RWPE1 (cell line): ENCODE measurements at regions not wholly inside any gene's neighbourhood (a gene's known extent, or its start where the extent isn't known, plus 50 kb on each side); places are given as distances from the start of the nearest gene placed in this dataset.

ENCODE experiments used
- CTCF ChIA-PET: fragments of 350-600 bp; sonication (Branson Sonifier 250); formaldehyde crosslinking; extraction: SDS; loops from one replicate; lab custom pipeline; 2021; lab: Yijun Ruan, JAX
- POLR2A ChIA-PET: fragments of 400-600 bp; formaldehyde crosslinking; extraction: SDS; loops from one replicate; lab custom pipeline; 2020; ENCODE audit warnings: antibody characterized with exemption; ENCODE audit not compliant: low non-redundant PET; lab: Yijun Ruan, JAX
- DNase-seq: peaks from one replicate; pipeline ENCODE4 v3.0.0; 2012; ENCODE audit warnings: low spot score
- H3K27ac ChIP-seq: fragments of 450-650 bp; 2 replicates; pipeline ENCODE4 v1.5.1; 2017
- CTCF ChIP-seq: fragments of 450-650 bp; conservative IDR thresholded peaks from 2 replicates; pipeline ENCODE4 v1.5.1; 2017; ENCODE audit warnings: low read depth, mild to moderate bottlenecking

- no peak for TF ChIP-seq CTCF
- ChIA-PET POLR2A (no interaction called here), CTCF (no interaction called here)
- DNase-seq: no peak
- H3K27ac ChIP-seq: no peak overlapping the region
Measured at GRCh38 chr14:86619726-86620125, 1089.8 kb downstream of the FLRT2 start.

GRCh38 chr14:86613786-86614185 lies 1083.8 kb downstream of the FLRT2 start:
- H3K27ac ChIP-seq: no peak overlapping the region
- ChIA-PET CTCF (no interaction called here), POLR2A (no interaction called here)
- no peak for DNase-seq
- TF ChIP-seq CTCF: no peak

GRCh38 chr14:86613126-86613525 lies 1083.2 kb downstream of the FLRT2 start:
- ChIA-PET CTCF (no interaction called here), POLR2A (no interaction called here)
- DNase-seq: no peak
- no peak overlapping the region for H3K27ac ChIP-seq
- TF ChIP-seq CTCF: no peak

- no peak overlapping the region for H3K27ac ChIP-seq
- POLR2A ChIA-PET: no interaction called here
- TF ChIP-seq CTCF: no peak
- no peak for DNase-seq
- CTCF ChIA-PET: no interaction called here
Measured at GRCh38 chr14:86604561-86604960, 1074.6 kb downstream of the FLRT2 start.

- ChIA-PET POLR2A (no interaction called here), CTCF (no interaction called here)
- DNase-seq: no peak
- TF ChIP-seq CTCF: no peak
- no peak overlapping the region for H3K27ac ChIP-seq
Measured at GRCh38 chr14:86602263-86602662, 1072.3 kb downstream of the FLRT2 start.

- POLR2A ChIA-PET: no interaction called here
- CTCF ChIA-PET: no interaction called here
- no peak for DNase-seq
- no peak for TF ChIP-seq CTCF
- no peak overlapping the region for H3K27ac ChIP-seq
Measured at GRCh38 chr14:86601813-86602212, 1071.9 kb downstream of the FLRT2 start.

GRCh38 chr14:86597279-86597678 lies 1067.3 kb downstream of the FLRT2 start:
- TF ChIP-seq CTCF: no peak
- ChIA-PET POLR2A (no interaction called here), CTCF (no interaction called here)
- no peak overlapping the region for H3K27ac ChIP-seq
- DNase-seq: no peak
